ENCODE measurements at regions not wholly inside any gene's neighbourhood (a gene's known extent, or its start where the extent isn't known, plus 50 kb on each side); places are given as distances from the start of the nearest gene placed in this dataset.

DNA sequence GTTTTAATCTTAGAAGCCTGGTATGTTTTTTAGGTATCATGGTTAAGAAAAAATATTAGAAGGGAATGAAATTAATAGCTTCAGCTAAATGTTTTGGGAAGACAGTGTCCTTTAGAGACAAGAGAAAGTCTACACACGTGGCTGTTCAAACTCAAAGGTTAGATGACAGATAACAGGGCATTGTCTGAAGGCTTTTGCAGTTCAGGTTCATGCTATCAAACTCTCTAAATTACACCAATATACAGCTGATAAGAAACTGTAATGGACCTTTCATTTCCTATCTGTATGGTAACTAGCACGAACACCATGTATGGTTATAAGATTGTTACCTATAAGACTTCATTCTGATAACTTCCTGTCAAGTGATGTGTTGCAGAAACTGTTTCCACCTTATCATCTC lies 240.6 kb upstream of the MEF2C start:
- TF ChIP-seq, protein P1, sequence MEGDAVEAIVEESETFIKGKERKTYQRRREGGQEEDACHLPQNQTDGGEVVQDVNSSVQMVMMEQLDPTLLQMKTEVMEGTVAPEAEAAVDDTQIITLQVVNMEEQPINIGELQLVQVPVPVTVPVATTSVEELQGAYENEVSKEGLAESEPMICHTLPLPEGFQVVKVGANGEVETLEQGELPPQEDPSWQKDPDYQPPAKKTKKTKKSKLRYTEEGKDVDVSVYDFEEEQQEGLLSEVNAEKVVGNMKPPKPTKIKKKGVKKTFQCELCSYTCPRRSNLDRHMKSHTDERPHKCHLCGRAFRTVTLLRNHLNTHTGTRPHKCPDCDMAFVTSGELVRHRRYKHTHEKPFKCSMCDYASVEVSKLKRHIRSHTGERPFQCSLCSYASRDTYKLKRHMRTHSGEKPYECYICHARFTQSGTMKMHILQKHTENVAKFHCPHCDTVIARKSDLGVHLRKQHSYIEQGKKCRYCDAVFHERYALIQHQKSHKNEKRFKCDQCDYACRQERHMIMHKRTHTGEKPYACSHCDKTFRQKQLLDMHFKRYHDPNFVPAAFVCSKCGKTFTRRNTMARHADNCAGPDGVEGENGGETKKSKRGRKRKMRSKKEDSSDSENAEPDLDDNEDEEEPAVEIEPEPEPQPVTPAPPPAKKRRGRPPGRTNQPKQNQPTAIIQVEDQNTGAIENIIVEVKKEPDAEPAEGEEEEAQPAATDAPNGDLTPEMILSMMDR (IDR thresholded peaks at IDR 0.05) = no peak
- TF ChIP-seq, protein P2, sequence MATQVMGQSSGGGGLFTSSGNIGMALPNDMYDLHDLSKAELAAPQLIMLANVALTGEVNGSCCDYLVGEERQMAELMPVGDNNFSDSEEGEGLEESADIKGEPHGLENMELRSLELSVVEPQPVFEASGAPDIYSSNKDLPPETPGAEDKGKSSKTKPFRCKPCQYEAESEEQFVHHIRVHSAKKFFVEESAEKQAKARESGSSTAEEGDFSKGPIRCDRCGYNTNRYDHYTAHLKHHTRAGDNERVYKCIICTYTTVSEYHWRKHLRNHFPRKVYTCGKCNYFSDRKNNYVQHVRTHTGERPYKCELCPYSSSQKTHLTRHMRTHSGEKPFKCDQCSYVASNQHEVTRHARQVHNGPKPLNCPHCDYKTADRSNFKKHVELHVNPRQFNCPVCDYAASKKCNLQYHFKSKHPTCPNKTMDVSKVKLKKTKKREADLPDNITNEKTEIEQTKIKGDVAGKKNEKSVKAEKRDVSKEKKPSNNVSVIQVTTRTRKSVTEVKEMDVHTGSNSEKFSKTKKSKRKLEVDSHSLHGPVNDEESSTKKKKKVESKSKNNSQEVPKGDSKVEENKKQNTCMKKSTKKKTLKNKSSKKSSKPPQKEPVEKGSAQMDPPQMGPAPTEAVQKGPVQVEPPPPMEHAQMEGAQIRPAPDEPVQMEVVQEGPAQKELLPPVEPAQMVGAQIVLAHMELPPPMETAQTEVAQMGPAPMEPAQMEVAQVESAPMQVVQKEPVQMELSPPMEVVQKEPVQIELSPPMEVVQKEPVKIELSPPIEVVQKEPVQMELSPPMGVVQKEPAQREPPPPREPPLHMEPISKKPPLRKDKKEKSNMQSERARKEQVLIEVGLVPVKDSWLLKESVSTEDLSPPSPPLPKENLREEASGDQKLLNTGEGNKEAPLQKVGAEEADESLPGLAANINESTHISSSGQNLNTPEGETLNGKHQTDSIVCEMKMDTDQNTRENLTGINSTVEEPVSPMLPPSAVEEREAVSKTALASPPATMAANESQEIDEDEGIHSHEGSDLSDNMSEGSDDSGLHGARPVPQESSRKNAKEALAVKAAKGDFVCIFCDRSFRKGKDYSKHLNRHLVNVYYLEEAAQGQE (IDR thresholded peaks at IDR 0.05; ENCODE audit: insufficient read depth in 1 of 2, low read depth in 2 of 2, low read length in 1 of 2) = no peak
